H1 (cell line): ENCODE measurements at regions not wholly inside any gene's neighbourhood (a gene's known extent, or its start where the extent isn't known, plus 50 kb on each side); places are given as distances from the start of the nearest gene placed in this dataset.

Experiments used
- CTCF ChIA-PET: fragments of 300-600 bp; sonication (Branson Sonifier 250); formaldehyde crosslinking; loops from one replicate; lab custom pipeline; 2021; ENCODE audit not compliant: partially characterized antibody; lab: Charles Lee
- POLR2A ChIA-PET: fragments of 300-600 bp; sonication (Branson Sonifier 250); formaldehyde crosslinking; loops from one replicate; lab custom pipeline; 2021; ENCODE audit warnings: inconsistent platforms; ENCODE audit not compliant: partially characterized antibody; lab: Charles Lee
- DNase-seq, 2 experiments: peaks; one replicate each; pipeline versions ENCODE4 v3.0.0 to v3.0.0-alpha.2; 2010 to 2022; ENCODE audit warnings: low spot score in 2 of 2, low read depth in 1 of 2, mixed read lengths in 1 of 2
- FAIRE-seq: peaks from 2 replicates; lab custom pipeline; 2011; peaks lifted over from hg19 to GRCh38; lab: Jason Lieb, UNC
- H2AFZ ChIP-seq: 2 replicates; pipeline ENCODE4 v1.8.1; 2012; ENCODE audit warnings: low read length, inconsistent platforms
- H2AK5ac ChIP-seq: 2 replicates; pipeline ENCODE4 v1.6.1; 2013; ENCODE audit warnings: low read depth, low read length
- H2BK120ac ChIP-seq: replicated peaks from 2 replicates; pipeline ENCODE3; 2013; ENCODE audit warnings: low read depth, low read length, inconsistent platforms
- H2BK12ac ChIP-seq: 2 replicates; pipeline ENCODE4 v1.6.1; 2013; ENCODE audit warnings: low read depth, low read length
- H2BK15ac ChIP-seq: 2 replicates; pipeline ENCODE4 v1.6.1; 2013; ENCODE audit warnings: low read length
- H2BK20ac ChIP-seq: 2 replicates; pipeline ENCODE4 v1.6.1; 2013; ENCODE audit warnings: low read length
- H2BK5ac ChIP-seq: 2 replicates; pipeline ENCODE4 v1.6.1; 2013; ENCODE audit warnings: low read depth, low read length
- H3K14ac ChIP-seq: 2 replicates; pipeline ENCODE4 v1.6.1; 2013; ENCODE audit warnings: inconsistent platforms; ENCODE audit not compliant: insufficient read length
- H3K18ac ChIP-seq: 2 replicates; pipeline ENCODE4 v1.6.1; 2013; ENCODE audit warnings: low read length; ENCODE audit errors: extremely low read depth
- H3K23ac ChIP-seq: 2 replicates; pipeline ENCODE4 v1.6.1; 2013; ENCODE audit warnings: inconsistent platforms; ENCODE audit not compliant: insufficient read length
- H3K23me2 ChIP-seq: 2 replicates; pipeline ENCODE4 v1.6.1; 2013; ENCODE audit warnings: low read depth, low read length
- H3K27ac ChIP-seq: 2 replicates; pipeline ENCODE4 v1.6.1; 2011; ENCODE audit warnings: low read depth, low read length, inconsistent platforms
- H3K27me3 ChIP-seq, 4 experiments: replicated peaks in 1 of 4; 1 replicate in 1 of 4; 2 replicates in 3 of 4; pipeline versions ENCODE4 v1.6.1 to v1.8.1; 2011 to 2013; ENCODE audit warnings: low read length in 3 of 4, mild to moderate bottlenecking in 3 of 4, inconsistent platforms in 2 of 4, mixed read lengths in 2 of 4, moderate library complexity in 1 of 4; ENCODE audit not compliant: control insufficient read depth in 3 of 4, insufficient read depth in 3 of 4; ENCODE audit errors: extremely low read depth in 1 of 4
- H3K36me3 ChIP-seq, 4 experiments: 2 replicates each; pipeline versions ENCODE4 v1.6.1 to v1.8.1; 2011 to 2013; ENCODE audit warnings: mild to moderate bottlenecking in 4 of 4, low read length in 3 of 4, moderate library complexity in 2 of 4, control low read depth in 1 of 4, inconsistent platforms in 1 of 4; ENCODE audit not compliant: insufficient read depth in 4 of 4, control insufficient read depth in 2 of 4
- H3K4ac ChIP-seq: replicated peaks from 2 replicates; pipeline ENCODE3; 2013; ENCODE audit warnings: low read length, low read depth, mixed read lengths, inconsistent platforms; ENCODE audit not compliant: insufficient read length
- H3K4me1 ChIP-seq, 4 experiments: replicated peaks in 1 of 4; 1 replicate in 1 of 4; 2 replicates in 3 of 4; pipeline versions ENCODE4 v1.6.1 to v1.8.1; 2011 to 2013; ENCODE audit warnings: low read length in 3 of 4, inconsistent platforms in 2 of 4, mixed read lengths in 1 of 4; ENCODE audit not compliant: insufficient read depth in 4 of 4, control insufficient read depth in 3 of 4
- H3K4me2 ChIP-seq, 2 experiments: 2 replicates each; pipeline versions ENCODE4 v1.6.1 to v1.8.1; 2011 to 2013; ENCODE audit warnings: low read depth in 2 of 2, low read length in 2 of 2, control low read depth in 1 of 2, inconsistent platforms in 1 of 2, mild to moderate bottlenecking in 1 of 2; ENCODE audit not compliant: insufficient read depth in 1 of 2
- H3K4me3 ChIP-seq, 4 experiments: fragments of 200-600, 300-600 bp in 1 of 4; sonication (generic), shearing (Covaris generic), sonication (Bioruptor Twin) in 1 of 4; 2 replicates each; pipeline versions ENCODE4 v1.5.1 to v1.8.1; 2011 to 2016; ENCODE audit warnings: low read length in 4 of 4, low read depth in 3 of 4, control low read depth in 2 of 4, inconsistent platforms in 2 of 4, mild to moderate bottlenecking in 2 of 4, mixed read lengths in 1 of 4, moderate library complexity in 1 of 4; ENCODE audit not compliant: insufficient read depth in 2 of 4; ENCODE audit errors: extremely low read depth in 1 of 4
- H3K56ac ChIP-seq: replicated peaks from 2 replicates; pipeline ENCODE3; 2013; ENCODE audit warnings: low read depth, mild to moderate bottlenecking, mixed read lengths, low read length, inconsistent platforms; ENCODE audit not compliant: insufficient read length
- H3K79me1 ChIP-seq: 2 replicates; pipeline ENCODE4 v1.6.1; 2013; ENCODE audit warnings: low read depth, low read length, control low read depth
- H3K79me2 ChIP-seq, 2 experiments: 2 replicates each; pipeline versions ENCODE4 v1.6.1 to v1.8.1; 2012 to 2013; ENCODE audit warnings: low read length in 2 of 2, mild to moderate bottlenecking in 2 of 2, inconsistent platforms in 1 of 2; ENCODE audit not compliant: insufficient read depth in 2 of 2, control insufficient read depth in 1 of 2
- H3K9ac ChIP-seq, 4 experiments: replicated peaks in 1 of 4; 1 replicate in 1 of 4; 2 replicates in 3 of 4; pipeline versions ENCODE4 v1.6.1 to v1.8.1; 2011 to 2013; ENCODE audit warnings: low read depth in 3 of 4, low read length in 3 of 4, control low read depth in 2 of 4, mild to moderate bottlenecking in 2 of 4, moderate library complexity in 2 of 4, inconsistent platforms in 1 of 4; ENCODE audit errors: extremely low read depth in 1 of 4
- H3K9me3 ChIP-seq, 2 experiments: 2 replicates each; pipeline versions ENCODE4 v1.6.1 to v1.8.1; 2012 to 2013; ENCODE audit warnings: mild to moderate bottlenecking in 2 of 2, moderate library complexity in 2 of 2, control low read depth in 1 of 2, inconsistent platforms in 1 of 2, low read depth in 1 of 2, low read length in 1 of 2, mixed read lengths in 1 of 2; ENCODE audit not compliant: insufficient read depth in 2 of 2
- H4K20me1 ChIP-seq, 2 experiments: replicated peaks in 1 of 2; 2 replicates each; pipeline versions ENCODE3 to v1.8.1; 2011 to 2013; ENCODE audit warnings: inconsistent platforms in 2 of 2, low read length in 2 of 2, mild to moderate bottlenecking in 1 of 2; ENCODE audit not compliant: insufficient read depth in 2 of 2, control insufficient read depth in 1 of 2
- H4K5ac ChIP-seq: 2 replicates; pipeline ENCODE4 v1.6.1; 2013; ENCODE audit warnings: low read length, low read depth, mixed read lengths, inconsistent platforms; ENCODE audit not compliant: insufficient read length
- H4K8ac ChIP-seq: 2 replicates; pipeline ENCODE4 v1.8.0; 2013; ENCODE audit warnings: mild to moderate bottlenecking, moderate library complexity, low read length, inconsistent platforms; ENCODE audit not compliant: insufficient read depth; ENCODE audit errors: extremely low read depth
- H4K91ac ChIP-seq: replicated peaks from 2 replicates; pipeline ENCODE3; 2013; ENCODE audit warnings: low read length, mixed read lengths, inconsistent platforms; ENCODE audit not compliant: insufficient read length
- EGR1 ChIP-seq: IDR thresholded peaks from 2 replicates; pipeline ENCODE4 v1.6.1; 2011; ENCODE audit warnings: low read depth, low read length, borderline replicate concordance
- FOSL1 ChIP-seq: IDR thresholded peaks from 2 replicates; pipeline ENCODE4 v1.6.1; 2011; ENCODE audit warnings: mild to moderate bottlenecking, low read depth, low read length, moderate library complexity; ENCODE audit not compliant: insufficient read depth
- NRF1 ChIP-seq: IDR thresholded peaks from 2 replicates; pipeline ENCODE4 v1.6.1; 2011; ENCODE audit warnings: mild to moderate bottlenecking, low read depth, low read length, improper control_type of control experiment
- SIRT6 ChIP-seq: IDR thresholded peaks from one replicate; pipeline ENCODE4 v1.7.1; 2012; ENCODE audit warnings: low read length, inconsistent platforms
- SUZ12 ChIP-seq: fragments of 200-600 bp; sonication (generic); IDR thresholded peaks from 2 replicates; pipeline ENCODE4 v1.6.1; 2012; ENCODE audit warnings: mild to moderate bottlenecking, inconsistent platforms, low read length, moderate library complexity, mixed read lengths
- WGBS, 2 experiments: shearing (Covaris generic) in 1 of 2; methylation state at CpG; one replicate each; pipeline versions ENCODE4 v1.1.6 to v1.1.7; 2013 to 2015; ENCODE audit warnings: low lambda C conversion rate in 2 of 2, mixed read lengths in 2 of 2, inconsistent platforms in 1 of 2, low coverage in 1 of 2, missing lambda C conversion rate in 1 of 2; ENCODE audit not compliant: insufficient replicate concordance in 2 of 2, insufficient coverage in 1 of 2, insufficient read length in 1 of 2; ENCODE audit errors: extremely low coverage in 1 of 2, missing lambda C conversion rate in 1 of 2; 5-methylcytosine and 5-hydroxymethylcytosine counted together

- FAIRE-seq (no peak), DNase-seq (no peak)
- 82% methylated on average over 4 of the region's 4 CpGs; no CpG with 5 or more reads in 1 of the 2 experiments for WGBS, 2 experiments
- Histone ChIP-seq H3K4me1 (no peaks in the 10 kb centered on the region), H4K91ac (no peak overlapping the region), H2BK120ac (no peak overlapping the region), H4K8ac (no peak overlapping the region), H3K79me1 (no peaks in the 10 kb centered on the region), H2BK15ac (no peak overlapping the region), H3K4ac (no peak overlapping the region), H3K56ac (no peak overlapping the region), H4K5ac (no peak overlapping the region), H3K9ac (no peak overlapping the region), H2BK5ac (no peak overlapping the region), H3K23me2 (no peaks in the 10 kb centered on the region), H3K4me3 (no peak overlapping the region), H3K14ac (no peak overlapping the region), H3K18ac (no peak overlapping the region), H3K23ac (no peak overlapping the region), H3K27me3 (no peaks in the 10 kb centered on the region), H2BK12ac (no peak overlapping the region), H2AK5ac (no peak overlapping the region), H3K36me3 (no peaks in the 10 kb centered on the region), H3K9me3 (no peaks in the 10 kb centered on the region), H3K27ac (no peak overlapping the region), H4K20me1 (no peaks in the 10 kb centered on the region), H3K79me2 (no peaks in the 10 kb centered on the region), H2AFZ (peak overlapping the region; percentile 72), H3K4me2 (no peak overlapping the region), H2BK20ac (no peak overlapping the region)
- ChIA-PET CTCF (interaction anchor here (1.0 to 1.5 kb wide), 2 partner anchors 33 to 149 kb away, joined by 3 to 4 read pairs; no protein-coding TSS in a partner anchor), POLR2A (no interaction called here)
- TF ChIP-seq SIRT6 (no peak), EGR1 (no peak), FOSL1 (no peak), NRF1 (no peak), SUZ12 (no peak)
These were observed 177.3 kb upstream of the NOCT start for GRCh38 chr4:138838251-138838650.
